GM19438 (cell line): ENCODE measurements at regions not wholly inside any gene's neighbourhood (a gene's known extent, or its start where the extent isn't known, plus 50 kb on each side); places are given as distances from the start of the nearest gene placed in this dataset.
A peak's percentile ranks its signal among the peaks of the same experiment; 100 is the strongest.

Source experiments
- ATAC-seq: cut with Tn5 transposase; IDR thresholded peaks from one replicate; pipeline ENCODE4 v1.9.1; 2021; ENCODE audit warnings: low read depth; ENCODE audit not compliant: unreplicated experiment

- ATAC-seq, result peak; percentile 81
These were observed 73.4 kb upstream of the KCNMA1 start for GRCh38 chr10:77710759-77711682.

- ATAC-seq, result no peak
These were observed 72.5 kb upstream of the KCNMA1 start for GRCh38 chr10:77710081-77710551.

GRCh38 chr10:77707570-77707969, 70.0 kb upstream of the KCNMA1 start:
- no peak for ATAC-seq

GRCh38 chr10:77702166-77702565, 64.6 kb upstream of the KCNMA1 start:
- no peak for ATAC-seq

- no peak for ATAC-seq
These were observed 62.5 kb upstream of the KCNMA1 start for GRCh38 chr10:77700086-77700485.

- ATAC-seq, result no peak
These were observed 61.6 kb upstream of the KCNMA1 start for GRCh38 chr10:77699080-77699645.

GRCh38 chr10:77698267-77698931, 60.8 kb upstream of the KCNMA1 start:
- no peak for ATAC-seq

GRCh38 chr10:77696584-77696983, 59.0 kb upstream of the KCNMA1 start:
- ATAC-seq, result no peak

- no peak for ATAC-seq
These were observed 57.6 kb upstream of the KCNMA1 start for GRCh38 chr10:77695186-77695585.

GRCh38 chr10:77692782-77693181, 55.2 kb upstream of the KCNMA1 start:
- no peak for ATAC-seq

GRCh38 chr10:77689339-77689738, 51.7 kb upstream of the KCNMA1 start:
- no peak for ATAC-seq

- ATAC-seq, result no peak
These were observed 50.0 kb upstream of the KCNMA1 start for GRCh38 chr10:77687621-77688020.
